HG03432 (cell line): ENCODE measurements at regions not wholly inside any gene's neighbourhood (a gene's known extent, or its start where the extent isn't known, plus 50 kb on each side); places are given as distances from the start of the nearest gene placed in this dataset.

Experiments
- ATAC-seq: cut with Tn5 transposase; IDR thresholded peaks from one replicate; pipeline ENCODE4 v1.9.1; 2021; ENCODE audit warnings: mild to moderate bottlenecking, moderate library complexity; ENCODE audit not compliant: unreplicated experiment

GRCh38 chr6:154561750-154562149, 51.3 kb upstream of the CNKSR3 start:
- ATAC-seq: no peak

- ATAC-seq: no peak
Observed at GRCh38 chr6:154565331-154565730, 54.8 kb upstream of the CNKSR3 start.

GRCh38 chr6:154566866-154567265, 56.4 kb upstream of the CNKSR3 start:
- ATAC-seq: no peak

GRCh38 chr6:154567695-154568220, 57.3 kb upstream of the CNKSR3 start:
- ATAC-seq: no peak

- ATAC-seq: no peak
Observed at GRCh38 chr6:154569156-154569862, 58.8 kb upstream of the CNKSR3 start.

- no peak for ATAC-seq
Observed at GRCh38 chr6:154570505-154570904, 60.0 kb upstream of the CNKSR3 start.

- ATAC-seq: no peak
Observed at GRCh38 chr6:154572556-154572955, 62.1 kb upstream of the CNKSR3 start.

GRCh38 chr6:154578004-154578559, 67.6 kb upstream of the CNKSR3 start:
- no peak for ATAC-seq

GRCh38 chr6:154579046-154579445, 68.6 kb upstream of the CNKSR3 start:
- ATAC-seq: no peak

- no peak for ATAC-seq
Observed at GRCh38 chr6:154579485-154579884, 69.0 kb upstream of the CNKSR3 start.

GRCh38 chr6:154580397-154581135, 70.1 kb upstream of the CNKSR3 start:
- no peak for ATAC-seq

GRCh38 chr6:154582696-154583095, 72.2 kb upstream of the CNKSR3 start:
- no peak for ATAC-seq

GRCh38 chr6:154583546-154584188, 73.2 kb upstream of the CNKSR3 start:
- ATAC-seq: no peak

- ATAC-seq: no peak
Observed at GRCh38 chr6:154590756-154591155, 80.3 kb upstream of the CNKSR3 start.

GRCh38 chr6:154591234-154591633, 80.7 kb upstream of the CNKSR3 start:
- no peak for ATAC-seq

- ATAC-seq: no peak
Observed at GRCh38 chr6:154592199-154592860, 81.8 kb upstream of the CNKSR3 start.

GRCh38 chr6:154593122-154593521, 82.6 kb upstream of the CNKSR3 start:
- no peak for ATAC-seq

- no peak for ATAC-seq
Observed at GRCh38 chr6:154594496-154595198, 84.2 kb upstream of the CNKSR3 start.

GRCh38 chr6:154595538-154595937, 85.1 kb upstream of the CNKSR3 start:
- ATAC-seq: no peak

GRCh38 chr6:154596009-154596408, 85.5 kb upstream of the CNKSR3 start:
- no peak for ATAC-seq
